GM23338 (cell line): ENCODE measurements at regions not wholly inside any gene's neighbourhood (a gene's known extent, or its start where the extent isn't known, plus 50 kb on each side); places are given as distances from the start of the nearest gene placed in this dataset.

Source experiments
- ATAC-seq: fragments of 200-7000 bp; cut with Tn5 transposase; 3 replicates; pipeline ENCODE4 v1.9.1; 2020
- DNase-seq: peaks from one replicate; pipeline ENCODE4 v3.0.0-alpha.2; 2015; ENCODE audit warnings: low spot score
- H2AFZ ChIP-seq: fragments of 200-600 bp; sonication (generic); 2 replicates; pipeline ENCODE4 v1.8.0; 2016; ENCODE audit warnings: antibody characterized with exemption, mild to moderate bottlenecking, moderate library complexity
- H3F3A ChIP-seq: fragments of 200-600 bp; sonication (generic); replicated peaks from 2 replicates; pipeline ENCODE4 v1.8.0; 2017; ENCODE audit warnings: antibody characterized with exemption, mixed run types, low read depth
- H3K27ac ChIP-seq: fragments of 200-600 bp; sonication (generic); 2 replicates; pipeline ENCODE4 v1.6.1; 2016; ENCODE audit warnings: low read depth
- H3K27me3 ChIP-seq: fragments of 200-600 bp; sonication (generic); 2 replicates; pipeline ENCODE4 v1.8.0; 2016; ENCODE audit warnings: mild to moderate bottlenecking, mixed run types, moderate library complexity; ENCODE audit not compliant: insufficient read depth
- H3K36me3 ChIP-seq: fragments of 200-600 bp; sonication (generic); 2 replicates; pipeline ENCODE4 v1.8.0; 2016; ENCODE audit warnings: mild to moderate bottlenecking; ENCODE audit not compliant: insufficient read depth
- H3K4me1 ChIP-seq: fragments of 200-600 bp; sonication (generic); 2 replicates; pipeline ENCODE4 v1.8.0; 2016; ENCODE audit warnings: mild to moderate bottlenecking, moderate library complexity; ENCODE audit not compliant: insufficient read depth
- H3K4me2 ChIP-seq: fragments of 200-600 bp; sonication (generic); 2 replicates; pipeline ENCODE4 v1.7.1; 2017; ENCODE audit warnings: mixed run types
- H3K4me3 ChIP-seq: fragments of 200-600 bp; sonication (generic); 2 replicates; pipeline ENCODE4 v1.6.1; 2016; ENCODE audit warnings: mixed run types
- H3K79me2 ChIP-seq: fragments of 200-600 bp; sonication (generic); replicated peaks from 2 replicates; pipeline ENCODE4 v1.8.0; 2017; ENCODE audit warnings: mild to moderate bottlenecking; ENCODE audit not compliant: insufficient read depth
- H3K9me2 ChIP-seq: fragments of 200-600 bp; sonication (generic); 2 replicates; pipeline ENCODE4 v1.8.0; 2017; ENCODE audit not compliant: insufficient read depth
- H4K20me1 ChIP-seq: fragments of 200-600 bp; sonication (generic); replicated peaks from 2 replicates; pipeline ENCODE4 v1.8.0; 2017; ENCODE audit warnings: mild to moderate bottlenecking; ENCODE audit not compliant: insufficient read depth
- H3K27ac Mint-ChIP-seq: 2 replicates; pipeline ENCODE4 v1.8.0; 2020; ENCODE audit warnings: inconsistent platforms, mild to moderate bottlenecking, moderate library complexity, mixed read lengths
- H3K27me3 Mint-ChIP-seq: 3 replicates; pipeline ENCODE4 v1.8.0; 2022; ENCODE audit warnings: low read depth, mild to moderate bottlenecking, moderate library complexity, mixed read lengths, inconsistent platforms; ENCODE audit not compliant: insufficient read depth, poor library complexity
- H3K36me3 Mint-ChIP-seq: 3 replicates; pipeline ENCODE4 v1.8.0; 2021; ENCODE audit warnings: low read depth, mild to moderate bottlenecking, inconsistent platforms, moderate library complexity, mixed read lengths
- H3K4me1 Mint-ChIP-seq: 3 replicates; pipeline ENCODE4 v1.8.0; 2020; ENCODE audit warnings: mild to moderate bottlenecking, inconsistent platforms, mixed read lengths
- H3K4me3 Mint-ChIP-seq: 3 replicates; pipeline ENCODE4 v1.8.0; 2021; ENCODE audit warnings: moderate library complexity, mild to moderate bottlenecking, inconsistent platforms, mixed read lengths
- H3K9me3 Mint-ChIP-seq: 3 replicates; pipeline ENCODE4 v1.8.0; 2020; ENCODE audit warnings: moderate library complexity, mild to moderate bottlenecking, inconsistent platforms, mixed read lengths
- CREB1 ChIP-seq: fragments of 250-450 bp; sonication (Bioruptor Pico); IDR thresholded peaks from 2 replicates; pipeline ENCODE4 v1.5.0; 2020; ENCODE audit warnings: low read depth, mild to moderate bottlenecking, moderate library complexity
- CTCF ChIP-seq, 2 experiments: fragments of 200-600 bp in 1 of 2; sonication (generic) in 1 of 2; conservative IDR thresholded peaks; 2 replicates each; pipeline versions ENCODE4 v1.5.1 to v1.6.1; 2016 to 2017; ENCODE audit warnings: antibody characterized with exemption in 2 of 2, low read depth in 2 of 2, mild to moderate bottlenecking in 2 of 2, moderate library complexity in 1 of 2
- ETS1 ChIP-seq: IDR thresholded peaks from 2 replicates; pipeline ENCODE4 v1.6.1; 2016; ENCODE audit warnings: antibody characterized with exemption
- EZH2 ChIP-seq: fragments of 200-600 bp; sonication (generic); IDR thresholded peaks from one replicate; pipeline ENCODE4 v1.8.0; 2017; ENCODE audit warnings: antibody characterized with exemption, mild to moderate bottlenecking, low read depth; ENCODE audit not compliant: unreplicated experiment
- EZH2phosphoT487 ChIP-seq: fragments of 200-600 bp; sonication (generic); IDR thresholded peaks from one replicate; pipeline ENCODE4 v1.8.1; 2018; ENCODE audit warnings: antibody characterized with exemption; ENCODE audit not compliant: unreplicated experiment
- JUNB ChIP-seq: IDR thresholded peaks from one replicate; pipeline ENCODE4 v1.6.1; 2016; ENCODE audit warnings: antibody characterized with exemption; ENCODE audit not compliant: unreplicated experiment
- NANOG ChIP-seq: IDR thresholded peaks from 2 replicates; pipeline ENCODE4 v1.6.1; 2016; ENCODE audit warnings: antibody characterized with exemption, borderline replicate concordance
- POLR2AphosphoS5 ChIP-seq: IDR thresholded peaks from 2 replicates; pipeline ENCODE4 v1.6.1; 2016; ENCODE audit warnings: antibody characterized with exemption, low read depth
- REST ChIP-seq: IDR thresholded peaks from one replicate; pipeline ENCODE4 v1.6.1; 2018; ENCODE audit warnings: antibody characterized with exemption; ENCODE audit not compliant: unreplicated experiment
- STAT1 ChIP-seq: IDR thresholded peaks from one replicate; pipeline ENCODE4 v1.6.1; 2016; ENCODE audit warnings: antibody characterized with exemption; ENCODE audit not compliant: unreplicated experiment
- ZNF114 ChIP-seq: fragments of 250-450 bp; sonication (Bioruptor Pico); IDR thresholded peaks from 2 replicates; pipeline ENCODE4 v1.5.0; 2020; ENCODE audit warnings: mild to moderate bottlenecking, moderate library complexity
- ZNF331 ChIP-seq: fragments of 250-450 bp; sonication (Bioruptor Pico); IDR thresholded peaks from 2 replicates; pipeline ENCODE4 v1.5.0; 2020; ENCODE audit warnings: low read depth, mild to moderate bottlenecking, moderate library complexity
- ZNF462 ChIP-seq: fragments of 250-450 bp; sonication (Bioruptor Pico); IDR thresholded peaks from 2 replicates; pipeline ENCODE4 v1.5.0; 2020; ENCODE audit warnings: mild to moderate bottlenecking, moderate library complexity

GRCh38 chrX:22396408-22396807, 123.7 kb downstream of the CBLL2 start:
- H3K36me3 ChIP-seq = no peaks in the 10 kb centered on the region
- H3K4me3 ChIP-seq = no peak overlapping the region
- no peaks in the 10 kb centered on the region for H3K79me2 ChIP-seq
- H2AFZ ChIP-seq = no peak overlapping the region
- H3K4me1 ChIP-seq = no peaks in the 10 kb centered on the region
- Mint-ChIP-seq H3K4me1 (no peaks in the 10 kb centered on the region), H3K9me3 (no peaks in the 10 kb centered on the region), H3K27ac (no peak overlapping the region), H3K27me3 (peaks cover 2% of the 10 kb centered on the region), H3K4me3 (no peak overlapping the region), H3K36me3 (no peaks in the 10 kb centered on the region)
- H3F3A ChIP-seq = no peaks in the 10 kb centered on the region
- H3K27me3 ChIP-seq = no peaks in the 10 kb centered on the region
- no peak overlapping the region for H3K27ac ChIP-seq
- H3K4me2 ChIP-seq = no peak overlapping the region
- DNase-seq (no peak), ATAC-seq (no peak)
- TF ChIP-seq CTCF (conservative IDR thresholded peaks at IDR 0.05; ENCODE audit: low read depth in 2 of 2) (no peak), ETS1 (no peak), POLR2AphosphoS5 (no peak), NANOG (no peak), ZNF462 (no peak), STAT1 (no peak), CREB1 (CRISPR knock-in tag) (no peak), EZH2 (no peak), EZH2phosphoT487 (no peak), ZNF331 (no peak), ZNF114 (no peak), REST (no peak), JUNB (no peak)
- H4K20me1 ChIP-seq = no peaks in the 10 kb centered on the region
- H3K9me2 ChIP-seq = no peaks in the 10 kb centered on the region
